ENCODE measurements at regions not wholly inside any gene's neighbourhood (a gene's known extent, or its start where the extent isn't known, plus 50 kb on each side); places are given as distances from the start of the nearest gene placed in this dataset.
"Not testable (repeated sequence)": the region's sequence is repeated elsewhere in the genome, so short reads cannot be mapped to it uniquely, and the experiment has no call there.

DNA sequence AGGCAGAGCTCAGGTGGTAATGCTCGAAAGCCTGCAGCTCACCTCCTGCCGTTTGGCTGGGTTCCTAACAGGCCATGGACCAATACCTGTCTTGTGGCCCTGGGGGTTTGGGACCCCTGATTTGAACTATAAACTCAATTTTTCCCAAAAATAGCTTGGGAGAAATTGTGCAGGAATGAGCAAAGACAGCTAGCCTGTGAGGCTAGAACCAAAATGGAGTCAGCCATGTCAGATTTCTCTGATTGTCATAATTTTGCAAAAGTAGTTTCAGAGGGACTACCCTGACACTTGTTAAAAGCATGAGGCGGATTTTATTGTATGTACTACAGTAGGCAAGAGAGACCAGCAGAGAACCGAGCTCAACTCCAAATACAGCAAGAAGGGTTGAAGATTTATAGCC, 91.8 kb downstream of the PPIAL4G start:
- TF ChIP-seq, protein P1, sequence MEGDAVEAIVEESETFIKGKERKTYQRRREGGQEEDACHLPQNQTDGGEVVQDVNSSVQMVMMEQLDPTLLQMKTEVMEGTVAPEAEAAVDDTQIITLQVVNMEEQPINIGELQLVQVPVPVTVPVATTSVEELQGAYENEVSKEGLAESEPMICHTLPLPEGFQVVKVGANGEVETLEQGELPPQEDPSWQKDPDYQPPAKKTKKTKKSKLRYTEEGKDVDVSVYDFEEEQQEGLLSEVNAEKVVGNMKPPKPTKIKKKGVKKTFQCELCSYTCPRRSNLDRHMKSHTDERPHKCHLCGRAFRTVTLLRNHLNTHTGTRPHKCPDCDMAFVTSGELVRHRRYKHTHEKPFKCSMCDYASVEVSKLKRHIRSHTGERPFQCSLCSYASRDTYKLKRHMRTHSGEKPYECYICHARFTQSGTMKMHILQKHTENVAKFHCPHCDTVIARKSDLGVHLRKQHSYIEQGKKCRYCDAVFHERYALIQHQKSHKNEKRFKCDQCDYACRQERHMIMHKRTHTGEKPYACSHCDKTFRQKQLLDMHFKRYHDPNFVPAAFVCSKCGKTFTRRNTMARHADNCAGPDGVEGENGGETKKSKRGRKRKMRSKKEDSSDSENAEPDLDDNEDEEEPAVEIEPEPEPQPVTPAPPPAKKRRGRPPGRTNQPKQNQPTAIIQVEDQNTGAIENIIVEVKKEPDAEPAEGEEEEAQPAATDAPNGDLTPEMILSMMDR (IDR thresholded peaks at IDR 0.05): not testable (repeated sequence)
- not testable (repeated sequence) for TF ChIP-seq POLR2AphosphoS5, EP300 (IDR thresholded peaks at IDR 0.05)

Data from esophagus muscularis mucosa (tissue), 4 donors.